Cardiac muscle cell (in vitro differentiated cells and primary cell): ENCODE measurements at regions not wholly inside any gene's neighbourhood (a gene's known extent, or its start where the extent isn't known, plus 50 kb on each side); places are given as distances from the start of the nearest gene placed in this dataset.
"Not testable (repeated sequence)": the region's sequence is repeated elsewhere in the genome, so short reads cannot be mapped to it uniquely, and the experiment has no call there.

ENCODE experiments used
- DNase-seq, 2 donors: peaks; one replicate each; pipeline versions ENCODE4 v3.0.0 to v3.0.0-alpha.2; 2010 to 2017; ENCODE audit warnings: low read depth in 1 of 2, low spot score in 1 of 2
- H3K27ac ChIP-seq: fragments of 200-600 bp; sonication (generic); 2 replicates; pipeline ENCODE4 v1.5.1; 2016
- H3K27me3 ChIP-seq: fragments of 200-600 bp; sonication (generic); 2 replicates; pipeline ENCODE4 v1.6.0; 2016; ENCODE audit warnings: control low read depth
- H3K36me3 ChIP-seq: fragments of 200-600 bp; sonication (generic); 2 replicates; pipeline ENCODE4 v1.5.1; 2016; ENCODE audit warnings: control low read depth
- H3K4me1 ChIP-seq: fragments of 200-600 bp; sonication (generic); 2 replicates; pipeline ENCODE4 v1.8.1; 2017; ENCODE audit warnings: low read depth, mild to moderate bottlenecking, mixed run types
- H3K4me3 ChIP-seq: fragments of 200-600 bp; sonication (generic); 2 replicates; pipeline ENCODE4 v1.5.1; 2016; ENCODE audit warnings: mild to moderate bottlenecking
- H3K9me3 ChIP-seq: fragments of 200-600 bp; sonication (generic); 2 replicates; pipeline ENCODE4 v1.5.1; 2017; ENCODE audit warnings: low read depth, mild to moderate bottlenecking, control low read depth
- TF ChIP-seq, protein P1 (sequence below): IDR thresholded peaks from 2 replicates; pipeline ENCODE4 v1.5.1; 2012; ENCODE audit warnings: low read depth, mild to moderate bottlenecking, low read length

DNA sequence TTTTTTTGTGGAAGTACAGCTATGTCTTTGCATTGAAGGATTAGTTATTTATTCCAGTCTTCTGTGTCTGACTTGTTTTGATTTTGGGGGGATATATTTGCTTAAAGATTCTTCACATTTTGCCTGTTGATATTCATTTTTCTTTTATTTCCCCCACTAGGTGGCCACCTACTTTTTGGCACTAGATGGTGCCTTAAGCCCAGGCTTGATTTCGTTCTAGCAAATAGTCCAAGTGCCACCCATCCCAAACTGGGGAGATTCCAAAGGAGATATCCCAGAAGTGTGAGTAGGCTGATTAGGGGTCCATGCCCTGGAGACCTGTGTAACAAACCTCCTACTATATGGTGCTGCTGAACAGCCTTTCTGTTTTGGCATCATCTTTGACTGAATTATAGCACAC is 80.0 kb upstream of the SPATA16 start:
- Histone ChIP-seq H3K27me3 (no peaks in the 10 kb centered on the region), H3K36me3 (no peaks in the 10 kb centered on the region), H3K9me3 (no peaks in the 10 kb centered on the region), H3K4me3 (no peak overlapping the region), H3K27ac (no peak overlapping the region), H3K4me1 (no peaks in the 10 kb centered on the region)
- TF ChIP-seq, protein P1, sequence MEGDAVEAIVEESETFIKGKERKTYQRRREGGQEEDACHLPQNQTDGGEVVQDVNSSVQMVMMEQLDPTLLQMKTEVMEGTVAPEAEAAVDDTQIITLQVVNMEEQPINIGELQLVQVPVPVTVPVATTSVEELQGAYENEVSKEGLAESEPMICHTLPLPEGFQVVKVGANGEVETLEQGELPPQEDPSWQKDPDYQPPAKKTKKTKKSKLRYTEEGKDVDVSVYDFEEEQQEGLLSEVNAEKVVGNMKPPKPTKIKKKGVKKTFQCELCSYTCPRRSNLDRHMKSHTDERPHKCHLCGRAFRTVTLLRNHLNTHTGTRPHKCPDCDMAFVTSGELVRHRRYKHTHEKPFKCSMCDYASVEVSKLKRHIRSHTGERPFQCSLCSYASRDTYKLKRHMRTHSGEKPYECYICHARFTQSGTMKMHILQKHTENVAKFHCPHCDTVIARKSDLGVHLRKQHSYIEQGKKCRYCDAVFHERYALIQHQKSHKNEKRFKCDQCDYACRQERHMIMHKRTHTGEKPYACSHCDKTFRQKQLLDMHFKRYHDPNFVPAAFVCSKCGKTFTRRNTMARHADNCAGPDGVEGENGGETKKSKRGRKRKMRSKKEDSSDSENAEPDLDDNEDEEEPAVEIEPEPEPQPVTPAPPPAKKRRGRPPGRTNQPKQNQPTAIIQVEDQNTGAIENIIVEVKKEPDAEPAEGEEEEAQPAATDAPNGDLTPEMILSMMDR = peak; percentile 24
- no peak for DNase-seq

DNA sequence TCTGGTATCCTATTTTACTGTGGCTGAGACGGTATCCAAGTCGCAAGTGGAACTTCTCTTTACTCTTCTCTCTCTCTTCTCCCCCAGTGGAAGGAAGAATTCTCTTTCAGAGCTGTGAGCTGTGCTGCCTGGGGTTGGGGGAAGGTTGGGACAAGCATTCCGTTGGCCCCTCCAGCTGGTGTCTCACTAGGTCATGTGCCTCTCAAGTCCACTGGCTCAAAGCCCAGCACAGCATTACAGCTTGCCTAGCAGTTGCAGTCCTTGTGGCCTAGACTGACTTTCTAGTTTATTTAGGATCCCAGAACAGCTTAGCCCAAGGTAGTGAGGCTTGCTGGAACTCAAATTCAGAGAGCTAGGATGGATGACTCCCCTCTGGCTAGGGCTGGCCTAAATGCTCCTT is 76.1 kb upstream of the SPATA16 start:
- TF ChIP-seq, protein P1 = no peak
- Histone ChIP-seq H3K4me1 (no peaks in the 10 kb centered on the region), H3K36me3 (no peaks in the 10 kb centered on the region), H3K4me3 (no peak overlapping the region), H3K27ac (no peak overlapping the region), H3K9me3 (no peaks in the 10 kb centered on the region), H3K27me3 (no peaks in the 10 kb centered on the region)
- DNase-seq = peak in 1 of 2 donors; percentile 1

DNA sequence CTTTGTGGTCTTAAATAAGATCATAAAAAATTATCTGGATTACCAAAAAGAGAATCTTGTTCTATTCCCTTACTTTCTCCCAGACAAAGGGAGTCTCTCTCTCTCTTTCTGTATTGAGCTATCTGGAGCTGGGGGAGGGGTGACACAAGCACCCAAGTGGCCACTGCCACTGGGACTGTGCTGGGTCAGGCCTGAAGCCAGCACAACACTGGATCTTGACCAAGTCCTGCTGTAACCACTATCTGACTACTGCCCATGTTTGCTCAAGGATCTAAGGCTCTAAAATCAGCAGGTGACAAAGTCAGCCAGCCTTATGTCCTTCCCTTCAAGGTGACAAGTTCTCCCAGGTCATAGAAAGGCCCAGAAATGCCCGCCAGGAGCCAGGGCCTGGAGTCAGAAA is 75.0 kb upstream of the SPATA16 start:
- Histone ChIP-seq H3K4me3 (no peak overlapping the region), H3K4me1 (no peaks in the 10 kb centered on the region), H3K27me3 (no peaks in the 10 kb centered on the region), H3K36me3 (no peaks in the 10 kb centered on the region), H3K9me3 (no peaks in the 10 kb centered on the region), H3K27ac (no peak overlapping the region)
- DNase-seq = no peak
- TF ChIP-seq, protein P1 = no peak

DNA sequence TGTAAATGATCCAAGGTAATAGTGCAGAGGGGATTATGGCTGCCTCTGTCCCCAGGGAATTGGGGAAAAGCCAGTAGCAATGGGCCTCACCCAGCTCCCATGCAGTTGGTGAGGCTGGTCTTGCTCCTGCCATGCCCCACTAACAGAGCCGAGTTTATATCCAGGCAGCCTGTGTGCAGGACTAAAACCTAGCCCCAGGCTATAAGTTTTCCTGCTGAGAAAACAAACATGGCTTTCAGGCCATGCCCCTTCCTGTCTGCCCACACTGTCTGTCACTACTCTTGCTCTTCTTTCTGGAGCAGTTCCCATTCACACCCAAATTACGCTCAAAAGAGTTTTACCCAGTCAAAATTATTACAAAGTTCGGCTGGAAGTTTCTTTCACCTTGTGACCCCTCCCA is 73.5 kb upstream of the SPATA16 start:
- Histone ChIP-seq H3K27me3 (no peaks in the 10 kb centered on the region), H3K4me3 (no peak overlapping the region), H3K27ac (no peak overlapping the region), H3K4me1 (no peaks in the 10 kb centered on the region), H3K36me3 (no peaks in the 10 kb centered on the region), H3K9me3 (no peaks in the 10 kb centered on the region)
- DNase-seq = no peak
- TF ChIP-seq, protein P1 = no peak

DNA sequence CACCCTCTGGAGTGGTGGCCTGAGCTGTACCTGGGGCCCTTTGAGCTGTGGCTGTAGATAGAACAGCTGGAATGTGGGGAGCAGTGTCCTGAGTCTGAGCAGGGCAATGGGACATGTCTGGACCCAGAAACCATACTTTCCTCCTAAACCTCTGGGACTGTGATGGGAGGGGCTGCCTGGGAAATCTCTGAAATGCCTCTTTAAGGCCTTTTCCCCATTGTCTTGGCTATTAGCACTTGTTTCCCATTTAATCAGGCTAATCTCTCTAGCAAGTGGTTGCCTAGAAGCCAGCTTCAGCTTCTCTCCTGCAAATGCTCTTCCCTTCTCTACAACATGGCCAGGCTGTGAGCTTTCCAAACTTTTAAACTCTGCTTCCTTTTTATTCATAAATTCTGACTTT is 58.5 kb upstream of the SPATA16 start:
- no peaks in the 10 kb centered on the region for H3K4me1 ChIP-seq
- H3K36me3 ChIP-seq = no peaks in the 10 kb centered on the region
- no peaks in the 10 kb centered on the region for H3K9me3 ChIP-seq
- no peak overlapping the region for H3K4me3 ChIP-seq
- H3K27me3 ChIP-seq = no peaks in the 10 kb centered on the region
- H3K27ac ChIP-seq = no peak overlapping the region
- TF ChIP-seq, protein P1 = no peak
- DNase-seq = no peak

- not testable (repeated sequence) for H3K9me3 ChIP-seq, H3K27ac ChIP-seq, DNase-seq
Observed at GRCh38 chr3:173194868-173195267, 53.8 kb upstream of the SPATA16 start.

More at GRCh38 chr3:173194868-173195267, 53.8 kb upstream of the SPATA16 start:
- H3K27me3 ChIP-seq, H3K36me3 ChIP-seq, H3K4me3 ChIP-seq, H3K4me1 ChIP-seq: not testable (repeated sequence)
